Karpas-422 (cell line): ENCODE measurements at regions not wholly inside any gene's neighbourhood (a gene's known extent, or its start where the extent isn't known, plus 50 kb on each side); places are given as distances from the start of the nearest gene placed in this dataset.
"Not testable (repeated sequence)": the region's sequence is repeated elsewhere in the genome, so short reads cannot be mapped to it uniquely, and the experiment has no call there.

Experiments used
- DNase-seq: peaks from one replicate; pipeline ENCODE4 v3.0.0-alpha.2; 2015
- H2AFZ ChIP-seq: fragments of 200-600 bp; sonication (generic); 2 replicates; pipeline ENCODE4 v1.6.1; 2014; ENCODE audit warnings: antibody characterized with exemption, low read length, mixed read lengths
- H3K27ac ChIP-seq: fragments of 200-600 bp; sonication (generic); 2 replicates; pipeline ENCODE4 v1.5.1; 2014; ENCODE audit warnings: mild to moderate bottlenecking, low read length, moderate library complexity
- H3K27me3 ChIP-seq: fragments of 200-600 bp; sonication (generic); 2 replicates; pipeline ENCODE4 v1.6.1; 2014; ENCODE audit warnings: low read length, mixed read lengths
- H3K36me3 ChIP-seq: fragments of 200-600 bp; sonication (generic); 2 replicates; pipeline ENCODE4 v1.6.1; 2014; ENCODE audit warnings: low read length, mixed read lengths; ENCODE audit not compliant: insufficient read depth
- H3K4me1 ChIP-seq: fragments of 200-600 bp; sonication (generic); 2 replicates; pipeline ENCODE4 v1.6.1; 2014; ENCODE audit warnings: mild to moderate bottlenecking, low read length, mixed read lengths
- H3K4me2 ChIP-seq: fragments of 200-600 bp; sonication (generic); 2 replicates; pipeline ENCODE4 v1.6.1; 2014; ENCODE audit warnings: low read length, low read depth, mild to moderate bottlenecking; ENCODE audit not compliant: poor library complexity, severe bottlenecking
- H3K4me3 ChIP-seq: fragments of 200-600 bp; sonication (generic); 2 replicates; pipeline ENCODE4 v1.5.1; 2014; ENCODE audit warnings: mild to moderate bottlenecking, antibody characterized with exemption, low read length, mixed read lengths
- H3K79me2 ChIP-seq: fragments of 200-600 bp; sonication (generic); 2 replicates; pipeline ENCODE4 v1.6.1; 2014; ENCODE audit warnings: mild to moderate bottlenecking, low read length, mixed read lengths
- H3K9ac ChIP-seq: fragments of 200-600 bp; sonication (generic); 2 replicates; pipeline ENCODE4 v1.6.0; 2014; ENCODE audit warnings: low read length
- H3K9me2 ChIP-seq: fragments of 200-600 bp; sonication (generic), shearing (Covaris generic); replicated peaks from 2 replicates; pipeline ENCODE4 v1.6.0; 2014; ENCODE audit warnings: mild to moderate bottlenecking, low read length, moderate library complexity; ENCODE audit not compliant: insufficient read depth
- H3K9me3 ChIP-seq: fragments of 300-700, 200-600 bp; sonication (generic); 2 replicates; pipeline ENCODE4 v1.6.1; 2014; ENCODE audit warnings: low read length, mixed read lengths
- H4K20me1 ChIP-seq: fragments of 200-600 bp; sonication (generic); 2 replicates; pipeline ENCODE4 v1.6.1; 2014; ENCODE audit warnings: mild to moderate bottlenecking, antibody characterized with exemption, low read length, low read depth; ENCODE audit not compliant: insufficient read depth

- no peak for DNase-seq
- peaks cover 18% of the 10 kb centered on the region for H3K9me3 ChIP-seq
- no peaks in the 10 kb centered on the region for H4K20me1 ChIP-seq
- H3K79me2 ChIP-seq: no peaks in the 10 kb centered on the region
- H3K27ac ChIP-seq: no peak overlapping the region
- H3K4me3 ChIP-seq: no peak overlapping the region
- H3K9me2 ChIP-seq: no peaks in the 10 kb centered on the region
- no peaks in the 10 kb centered on the region for H3K36me3 ChIP-seq
- no peaks in the 10 kb centered on the region for H3K4me1 ChIP-seq
- H3K4me2 ChIP-seq: no peak overlapping the region
- H3K27me3 ChIP-seq: no peaks in the 10 kb centered on the region
- H3K9ac ChIP-seq: no peak overlapping the region
- no peak overlapping the region for H2AFZ ChIP-seq
Observed at GRCh38 chr21:19228226-19228625, 824.6 kb upstream of the TMPRSS15 start.

- H3K27ac ChIP-seq, H3K4me2 ChIP-seq, H3K9ac ChIP-seq, H3K9me2 ChIP-seq, H4K20me1 ChIP-seq, H3K36me3 ChIP-seq, DNase-seq, H3K4me1 ChIP-seq, H3K79me2 ChIP-seq, H3K27me3 ChIP-seq, H3K4me3 ChIP-seq, H2AFZ ChIP-seq: not testable (repeated sequence)
- peaks cover 16% of the 10 kb centered on the region for H3K9me3 ChIP-seq
Observed at GRCh38 chr21:19233841-19234240, 830.3 kb upstream of the TMPRSS15 start.

- Histone ChIP-seq H3K4me2 (no peak overlapping the region), H2AFZ (no peak overlapping the region), H3K36me3 (no peaks in the 10 kb centered on the region), H3K4me1 (no peaks in the 10 kb centered on the region), H3K9me3 (peaks cover 20% of the 10 kb centered on the region), H4K20me1 (no peaks in the 10 kb centered on the region), H3K79me2 (no peaks in the 10 kb centered on the region), H3K9me2 (no peaks in the 10 kb centered on the region), H3K9ac (no peak overlapping the region), H3K27me3 (no peaks in the 10 kb centered on the region), H3K4me3 (no peak overlapping the region), H3K27ac (no peak overlapping the region)
- no peak for DNase-seq
Observed at GRCh38 chr21:19236209-19236608, 832.6 kb upstream of the TMPRSS15 start.

GRCh38 chr21:19237608-19238007 lies 834.0 kb upstream of the TMPRSS15 start:
- no peak for DNase-seq
- H4K20me1 ChIP-seq: no peaks in the 10 kb centered on the region
- no peak overlapping the region for H3K4me2 ChIP-seq
- no peak overlapping the region for H3K4me3 ChIP-seq
- no peaks in the 10 kb centered on the region for H3K79me2 ChIP-seq
- H3K27ac ChIP-seq: no peak overlapping the region
- no peaks in the 10 kb centered on the region for H3K4me1 ChIP-seq
- peaks cover 29% of the 10 kb centered on the region for H3K9me3 ChIP-seq
- H3K27me3 ChIP-seq: no peaks in the 10 kb centered on the region
- H3K36me3 ChIP-seq: no peaks in the 10 kb centered on the region
- no peak overlapping the region for H2AFZ ChIP-seq
- no peaks in the 10 kb centered on the region for H3K9me2 ChIP-seq
- no peak overlapping the region for H3K9ac ChIP-seq

GRCh38 chr21:19239696-19240095 lies 836.1 kb upstream of the TMPRSS15 start:
- Histone ChIP-seq H3K9me3 (peaks cover 25% of the 10 kb centered on the region), H4K20me1 (no peaks in the 10 kb centered on the region), H3K27me3 (no peaks in the 10 kb centered on the region), H3K79me2 (no peaks in the 10 kb centered on the region), H3K27ac (no peak overlapping the region), H3K9me2 (no peaks in the 10 kb centered on the region), H3K4me3 (no peak overlapping the region), H2AFZ (no peak overlapping the region), H3K4me1 (no peaks in the 10 kb centered on the region), H3K9ac (no peak overlapping the region), H3K4me2 (no peak overlapping the region), H3K36me3 (no peaks in the 10 kb centered on the region)
- DNase-seq: no peak

GRCh38 chr21:19244502-19245187 lies 841.1 kb upstream of the TMPRSS15 start:
- Histone ChIP-seq H3K27me3 (no peaks in the 10 kb centered on the region), H3K9me3 (peaks cover 36% of the 10 kb centered on the region), H3K36me3 (no peaks in the 10 kb centered on the region), H3K4me3 (no peak overlapping the region), H3K9me2 (no peaks in the 10 kb centered on the region), H4K20me1 (no peaks in the 10 kb centered on the region), H3K27ac (no peak overlapping the region), H3K79me2 (no peaks in the 10 kb centered on the region), H3K4me2 (no peak overlapping the region), H3K9ac (no peak overlapping the region), H2AFZ (no peak overlapping the region), H3K4me1 (no peaks in the 10 kb centered on the region)
- DNase-seq: no peak

- Histone ChIP-seq H3K27ac (no peak overlapping the region), H3K9ac (no peak overlapping the region), H3K4me3 (no peak overlapping the region), H3K4me1 (no peaks in the 10 kb centered on the region), H3K9me3 (peaks cover 36% of the 10 kb centered on the region), H2AFZ (no peak overlapping the region), H3K9me2 (no peaks in the 10 kb centered on the region), H3K4me2 (no peak overlapping the region), H3K36me3 (no peaks in the 10 kb centered on the region), H3K27me3 (no peaks in the 10 kb centered on the region), H3K79me2 (no peaks in the 10 kb centered on the region), H4K20me1 (no peaks in the 10 kb centered on the region)
- no peak for DNase-seq
Observed at GRCh38 chr21:19245188-19245580, 841.6 kb upstream of the TMPRSS15 start.

GRCh38 chr21:19246018-19246417 lies 842.4 kb upstream of the TMPRSS15 start:
- H3K4me3 ChIP-seq: no peak overlapping the region
- no peak for DNase-seq
- no peaks in the 10 kb centered on the region for H3K36me3 ChIP-seq
- H3K9me2 ChIP-seq: no peaks in the 10 kb centered on the region
- no peaks in the 10 kb centered on the region for H3K79me2 ChIP-seq
- no peak overlapping the region for H2AFZ ChIP-seq
- no peak overlapping the region for H3K27ac ChIP-seq
- no peaks in the 10 kb centered on the region for H3K4me1 ChIP-seq
- H3K4me2 ChIP-seq: no peak overlapping the region
- no peaks in the 10 kb centered on the region for H3K27me3 ChIP-seq
- H3K9me3 ChIP-seq: peaks cover 38% of the 10 kb centered on the region
- H3K9ac ChIP-seq: no peak overlapping the region
- H4K20me1 ChIP-seq: no peaks in the 10 kb centered on the region
